ENCODE measurements at regions not wholly inside any gene's neighbourhood (a gene's known extent, or its start where the extent isn't known, plus 50 kb on each side); places are given as distances from the start of the nearest gene placed in this dataset.

- TF ChIP-seq CTCF (IDR thresholded peaks at IDR 0.05; ENCODE audit: low read depth, low read length, missing input control) (no peak), RXRA (IDR thresholded peaks at IDR 0.05) (no peak), EGR1 (IDR thresholded peaks at IDR 0.05; ENCODE audit: low read depth in 2 of 2) (no peak), ATF3 (IDR thresholded peaks at IDR 0.05) (no peak), SP1 (IDR thresholded peaks at IDR 0.05) (no peak)
Measured at GRCh38 chrY:18997635-18998240, 224.2 kb upstream of the HSFY2 start.

Measured in liver (tissue), 3 donors.